Spleen (tissue), 11 donors: ENCODE measurements at regions not wholly inside any gene's neighbourhood (a gene's known extent, or its start where the extent isn't known, plus 50 kb on each side); places are given as distances from the start of the nearest gene placed in this dataset.

ENCODE experiments used
- DNase-seq: peaks from one replicate; pipeline ENCODE4 v3.0.0-alpha.2; 2020
- H3K27ac ChIP-seq, 8 donors: fragments of 200-600 bp; sonication (generic) in 7 of 8; 1 replicate in 4 of 8; 2 replicates in 4 of 8; pipeline versions ENCODE4 v1.5.0 to v1.8.0; 2016 to 2021; ENCODE audit warnings: inconsistent platforms in 4 of 8, mild to moderate bottlenecking in 4 of 8, moderate library complexity in 1 of 8
- H3K27me3 ChIP-seq, 7 donors: fragments of 200-600 bp; sonication (generic) in 6 of 7; replicated peaks in 1 of 7; 1 replicate in 4 of 7; 2 replicates in 3 of 7; pipeline versions ENCODE4 v1.5.0 to v1.8.0; 2016 to 2021; ENCODE audit warnings: inconsistent platforms in 3 of 7, mild to moderate bottlenecking in 1 of 7
- H3K36me3 ChIP-seq, 6 donors: fragments of 200-600 bp; sonication (generic) in 5 of 6; 1 replicate in 4 of 6; 2 replicates in 2 of 6; pipeline versions ENCODE4 v1.5.0 to v1.8.0; 2016 to 2021; ENCODE audit warnings: inconsistent platforms in 2 of 6
- H3K4me1 ChIP-seq, 6 donors: fragments of 200-600 bp; sonication (generic) in 5 of 6; 1 replicate in 3 of 6; 2 replicates in 3 of 6; pipeline versions ENCODE4 v1.5.0 to v1.8.0; 2016 to 2021; ENCODE audit warnings: inconsistent platforms in 3 of 6
- H3K4me3 ChIP-seq, 8 donors: fragments of 200-600 bp; sonication (generic) in 7 of 8; 1 replicate in 4 of 8; 2 replicates in 4 of 8; pipeline versions ENCODE4 v1.5.0 to v1.8.0; 2016 to 2021; ENCODE audit warnings: inconsistent platforms in 4 of 8, mild to moderate bottlenecking in 4 of 8, moderate library complexity in 2 of 8
- H3K9me3 ChIP-seq, 8 donors: fragments of 200-600 bp; sonication (generic) in 7 of 8; 1 replicate in 4 of 8; 2 replicates in 4 of 8; pipeline versions ENCODE4 v1.5.0 to v1.8.0; 2016 to 2021; ENCODE audit warnings: inconsistent platforms in 4 of 8
- CTCF ChIP-seq, 11 experiments: fragments of 200-600 bp in 7 of 11; fragments of 450-650 bp in 4 of 11; sonication (generic) in 4 of 11; IDR thresholded peaks in 8 of 11; conservative IDR thresholded peaks in 3 of 11; 1 replicate in 7 of 11; 2 replicates in 4 of 11; pipeline versions ENCODE4 v1.4.0 to v1.8.0; 2016 to 2021; ENCODE audit warnings: antibody characterized with exemption in 11 of 11, inconsistent platforms in 4 of 11, mild to moderate bottlenecking in 1 of 11
- POLR2A ChIP-seq, 3 donors: fragments of 450-650 bp; IDR thresholded peaks; one replicate each; pipeline ENCODE4 v1.5.1; 2017; ENCODE audit warnings: antibody characterized with exemption in 3 of 3, mild to moderate bottlenecking in 1 of 3
- POLR2AphosphoS5 ChIP-seq, 3 donors: sonication (generic); formaldehyde crosslinking; IDR thresholded peaks; one replicate each; pipeline ENCODE4 v1.5.1; 2017; ENCODE audit warnings: antibody characterized with exemption in 3 of 3
- WGBS, 5 donors: extraction: QIAGEN DNeasy Blood & Tissue Kit in 3 of 5; methylation state at CpG; one replicate each; pipeline versions ENCODE4 v1.1.5 to v1.1.7; 2013 to 2018; 5-methylcytosine and 5-hydroxymethylcytosine counted together
- intact Hi-C: fragments of 100-400 bp; cut with DNase I; formaldehyde crosslinking; loops from one replicate; pipeline ENCODE4 v1.15.0; 2023; ENCODE audit warnings: low total_unique reads
- donor health status: healthy with polysubstance abuse.
- donor health status: DM: no; HTN: no; CAD: no; lungs with moderate emphysema.
- donor health status: DM: no; HTN: no; CAD: no.
- donor health status: Bipolar disorder and iron deficiency.
- donor health status: healthy.
- donor health status: DM: no; HTN: no; CAD: no.
- donor health status: DM: yes; HTN: yes; CAD: no.

- DNase-seq = no peak
- no peak overlapping the region for H3K27ac ChIP-seq
- intact Hi-C loops = no loop called here
- WGBS, 5 donors = 51 to 60% (median 53%) methylated on average over 4 of the region's 4 CpGs
- no peaks in the 10 kb centered on the region for H3K36me3 ChIP-seq
- peaks cover 0 to 9% (median 0%) of the 10 kb centered on the region in 7 donors for H3K27me3 ChIP-seq
- TF ChIP-seq POLR2A (IDR thresholded peaks at IDR 0.05) (no peak), POLR2AphosphoS5 (IDR thresholded peaks at IDR 0.05) (no peak), CTCF (IDR thresholded peaks at IDR 0.05 in 8 of 11, conservative IDR thresholded peaks at IDR 0.05 in 3 of 11) (no peak)
- H3K4me3 ChIP-seq = no peak overlapping the region
- no peaks in the 10 kb centered on the region for H3K9me3 ChIP-seq
- H3K4me1 ChIP-seq = no peaks in the 10 kb centered on the region
These were observed 484.5 kb upstream of the ONECUT1 start for GRCh38 chr15:53274630-53275029.

- no peaks in the 10 kb centered on the region for H3K4me1 ChIP-seq
- intact Hi-C loops = no loop called here
- no peaks in the 10 kb centered on the region for H3K9me3 ChIP-seq
- DNase-seq = no peak
- H3K27me3 ChIP-seq = peaks cover 0 to 9% (median 0%) of the 10 kb centered on the region in 7 donors
- WGBS, 5 donors = 0% methylated on average over 1 of the region's 1 CpG
- H3K27ac ChIP-seq = no peak overlapping the region
- H3K36me3 ChIP-seq = no peaks in the 10 kb centered on the region
- no peak overlapping the region for H3K4me3 ChIP-seq
- TF ChIP-seq POLR2AphosphoS5 (IDR thresholded peaks at IDR 0.05) (no peak), CTCF (IDR thresholded peaks at IDR 0.05 in 8 of 11, conservative IDR thresholded peaks at IDR 0.05 in 3 of 11) (no peak), POLR2A (IDR thresholded peaks at IDR 0.05) (no peak)
These were observed 482.0 kb upstream of the ONECUT1 start for GRCh38 chr15:53272116-53272515.

GRCh38 chr15:53266176-53266575 is 476.0 kb upstream of the ONECUT1 start:
- Histone ChIP-seq H3K4me3 (no peak overlapping the region), H3K9me3 (no peaks in the 10 kb centered on the region), H3K4me1 (no peaks in the 10 kb centered on the region), H3K36me3 (no peaks in the 10 kb centered on the region), H3K27ac (no peak overlapping the region), H3K27me3 (no peaks in the 10 kb centered on the region)
- intact Hi-C loops = no loop called here
- WGBS, 5 donors = 49 to 58% (median 53%) methylated on average over 2 of the region's 2 CpGs
- no peak for DNase-seq
- TF ChIP-seq POLR2AphosphoS5 (IDR thresholded peaks at IDR 0.05) = no peak
- no peak for TF ChIP-seq POLR2A (IDR thresholded peaks at IDR 0.05)
- TF ChIP-seq CTCF (IDR thresholded peaks at IDR 0.05 in 8 of 11, conservative IDR thresholded peaks at IDR 0.05 in 3 of 11) = no peak

- H3K27me3 ChIP-seq = no peaks in the 10 kb centered on the region
- TF ChIP-seq CTCF (IDR thresholded peaks at IDR 0.05 in 8 of 11, conservative IDR thresholded peaks at IDR 0.05 in 3 of 11) (no peak), POLR2AphosphoS5 (IDR thresholded peaks at IDR 0.05) (no peak), POLR2A (IDR thresholded peaks at IDR 0.05) (no peak)
- DNase-seq = no peak
- H3K36me3 ChIP-seq = no peaks in the 10 kb centered on the region
- H3K27ac ChIP-seq = no peak overlapping the region
- no peaks in the 10 kb centered on the region for H3K9me3 ChIP-seq
- no peak overlapping the region for H3K4me3 ChIP-seq
- 75 to 88% (median 86%) methylated on average over 1 of the region's 1 CpG for WGBS, 5 donors
- intact Hi-C loops = no loop called here
- no peaks in the 10 kb centered on the region for H3K4me1 ChIP-seq
These were observed 470.5 kb upstream of the ONECUT1 start for GRCh38 chr15:53260647-53261046.
